HepG2 (cell line): ENCODE measurements at regions not wholly inside any gene's neighbourhood (a gene's known extent, or its start where the extent isn't known, plus 50 kb on each side); places are given as distances from the start of the nearest gene placed in this dataset.

Experiments
- AKAP8 ChIP-seq: sonication (generic); formaldehyde crosslinking; IDR thresholded peaks from 2 replicates; pipeline ENCODE4 v1.5.1; 2020; ENCODE audit warnings: mild to moderate bottlenecking, missing genetic modification reagents
- BATF2 ChIP-seq: sonication (generic); formaldehyde crosslinking; IDR thresholded peaks from 2 replicates; pipeline ENCODE4 v1.8.0; 2022; ENCODE audit warnings: mild to moderate bottlenecking, missing genetic modification reagents, moderate library complexity
- BCLAF1 ChIP-seq: fragments of 450-650 bp; IDR thresholded peaks from 2 replicates; pipeline ENCODE4 v1.6.1; 2017; ENCODE audit warnings: mild to moderate bottlenecking
- EEA1 ChIP-seq: sonication (generic); formaldehyde crosslinking; IDR thresholded peaks from 2 replicates; pipeline ENCODE4 v1.5.1; 2020; ENCODE audit warnings: mild to moderate bottlenecking, missing genetic modification reagents, borderline replicate concordance
- FOXO1 ChIP-seq: sonication (generic); formaldehyde crosslinking; IDR thresholded peaks from 2 replicates; pipeline ENCODE4 v1.4.0; 2020; ENCODE audit warnings: missing genetic modification reagents
- FOXO4 ChIP-seq: sonication (generic); formaldehyde crosslinking; conservative IDR thresholded peaks from 2 replicates; pipeline ENCODE4 v1.8.1; 2023; ENCODE audit warnings: missing genetic modification reagents
- HDAC2 ChIP-seq: sonication (generic); formaldehyde crosslinking; IDR thresholded peaks from 2 replicates; pipeline ENCODE4 v1.4.0; 2020; ENCODE audit warnings: missing genetic modification reagents
- IRF9 ChIP-seq: sonication (generic); formaldehyde crosslinking; IDR thresholded peaks from 2 replicates; pipeline ENCODE4 v1.8.0; 2022; ENCODE audit warnings: missing genetic modification reagents, mild to moderate bottlenecking, borderline replicate concordance
- SALL2 ChIP-seq: sonication (generic); formaldehyde crosslinking; IDR thresholded peaks from 2 replicates; pipeline ENCODE4 v1.8.1; 2023; ENCODE audit warnings: mild to moderate bottlenecking, missing genetic modification reagents, inconsistent platforms
- ZNF326 ChIP-seq: sonication (generic); formaldehyde crosslinking; IDR thresholded peaks from 2 replicates; pipeline ENCODE4 v1.4.0; 2020; ENCODE audit warnings: missing genetic modification reagents, borderline replicate concordance
- ZNF383 ChIP-seq: sonication (generic); formaldehyde crosslinking; IDR thresholded peaks from 2 replicates; pipeline ENCODE4 v1.4.0; 2020; ENCODE audit warnings: missing genetic modification reagents, mild to moderate bottlenecking, borderline replicate concordance
- ZNF513 ChIP-seq: sonication (generic); formaldehyde crosslinking; conservative IDR thresholded peaks from 2 replicates; pipeline ENCODE4 v1.5.0; 2020; ENCODE audit warnings: missing genetic modification reagents
- ZZZ3 ChIP-seq: sonication (generic); formaldehyde crosslinking; IDR thresholded peaks from 2 replicates; pipeline ENCODE4 v1.4.0; 2020; ENCODE audit warnings: missing genetic modification reagents, mild to moderate bottlenecking, borderline replicate concordance

- TF ChIP-seq FOXO4 (CRISPR knock-in tag) (no peak), EEA1 (CRISPR knock-in tag) (no peak), HDAC2 (CRISPR knock-in tag) (no peak), SALL2 (CRISPR knock-in tag) (no peak), BATF2 (CRISPR knock-in tag) (no peak), BCLAF1 (no peak), ZNF326 (CRISPR knock-in tag) (no peak), ZZZ3 (CRISPR knock-in tag) (no peak), FOXO1 (CRISPR knock-in tag) (no peak), ZNF383 (no peak), AKAP8 (CRISPR knock-in tag) (no peak), IRF9 (CRISPR knock-in tag) (no peak), ZNF513 (no peak)
Measured at GRCh38 chr7:115635876-115636275, 394.7 kb downstream of the TFEC start (continued).
